GM23248 (cell line): ENCODE measurements at regions not wholly inside any gene's neighbourhood (a gene's known extent, or its start where the extent isn't known, plus 50 kb on each side); places are given as distances from the start of the nearest gene placed in this dataset.
"Not testable (repeated sequence)": the region's sequence is repeated elsewhere in the genome, so short reads cannot be mapped to it uniquely, and the experiment has no call there.

Experiments used
- EZH2 ChIP-seq: fragments of 200-600 bp; sonication (generic); IDR thresholded peaks from 2 replicates; pipeline ENCODE4 v1.6.1; 2018; ENCODE audit warnings: antibody characterized with exemption, mild to moderate bottlenecking; ENCODE audit not compliant: insufficient read depth, poor library complexity, severe bottlenecking
- EZH2phosphoT487 ChIP-seq: fragments of 200-600 bp; sonication (generic); IDR thresholded peaks from 2 replicates; pipeline ENCODE4 v1.6.1; 2018; ENCODE audit warnings: antibody characterized with exemption, moderate library complexity, mild to moderate bottlenecking, low read depth; ENCODE audit not compliant: insufficient read depth

DNA sequence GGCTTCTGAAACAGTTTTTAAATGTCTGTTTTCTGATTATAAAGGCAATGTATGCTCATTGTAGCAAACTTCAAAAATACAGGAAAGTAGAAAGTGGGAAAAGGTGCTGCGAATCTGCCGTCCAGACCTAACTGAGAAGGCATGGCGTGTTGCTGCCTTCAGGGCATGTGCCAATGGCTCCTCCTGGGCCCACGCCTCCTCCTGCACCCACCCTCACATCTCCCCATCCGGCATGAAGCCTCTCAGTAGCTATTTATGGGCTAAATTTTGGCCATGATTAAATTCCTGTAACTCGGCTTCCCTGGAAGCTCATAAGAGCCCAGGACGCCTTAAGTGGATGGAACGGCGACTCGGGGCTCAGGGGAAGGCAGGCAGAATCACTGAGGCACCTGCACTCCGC, 153.8 kb downstream of the LAT start:
- not testable (repeated sequence) for TF ChIP-seq EZH2phosphoT487, EZH2
